HEK293 (cell line): ENCODE measurements at regions not wholly inside any gene's neighbourhood (a gene's known extent, or its start where the extent isn't known, plus 50 kb on each side); places are given as distances from the start of the nearest gene placed in this dataset.
A peak's percentile ranks its signal among the peaks of the same experiment; 100 is the strongest.
"Not testable (repeated sequence)": the region's sequence is repeated elsewhere in the genome, so short reads cannot be mapped to it uniquely, and the experiment has no call there.

ENCODE experiments used
- CTCF ChIA-PET: fragments of 350-600 bp; formaldehyde crosslinking; extraction: SDS; loops from one replicate; lab custom pipeline; 2021; ENCODE audit warnings: antibody characterized with exemption; lab: Yijun Ruan, JAX
- POLR2A ChIA-PET: fragments of 300-600 bp; formaldehyde crosslinking; extraction: SDS; loops from one replicate; lab custom pipeline; 2020; ENCODE audit warnings: antibody characterized with exemption, inconsistent platforms; lab: Yijun Ruan, JAX
- H3K27ac ChIP-seq: fragments of 200-500 bp; sonication (Bioruptor generic); 2 replicates; pipeline ENCODE4 v1.5.1; 2014; ENCODE audit warnings: low read depth, low read length, control low read depth, inconsistent platforms; ENCODE audit errors: extremely low read depth
- H3K36me3 ChIP-seq, 2 experiments: fragments of 200-500 bp in 1 of 2; sonication (Bioruptor generic) in 1 of 2; 1 replicate in 1 of 2; 2 replicates in 1 of 2; pipeline ENCODE4 v1.5.1; 2014 to 2017; ENCODE audit warnings: inconsistent platforms in 2 of 2, low read length in 2 of 2; ENCODE audit not compliant: control insufficient read depth in 2 of 2, insufficient read depth in 1 of 2
- H3K4me1 ChIP-seq: fragments of 200-500 bp; sonication (Bioruptor generic); 2 replicates; pipeline ENCODE4 v1.5.1; 2014; ENCODE audit warnings: mild to moderate bottlenecking, low read length, inconsistent platforms; ENCODE audit not compliant: control insufficient read depth, insufficient read depth
- H3K4me3 ChIP-seq: 2 replicates; pipeline ENCODE4 v1.5.1; 2011; ENCODE audit warnings: low read depth, mild to moderate bottlenecking, control low read depth, low read length, moderate library complexity
- H3K9me3 ChIP-seq: fragments of 200-500 bp; sonication (Bioruptor generic); 2 replicates; pipeline ENCODE4 v1.5.1; 2014; ENCODE audit warnings: low read depth, low read length, inconsistent platforms; ENCODE audit not compliant: control insufficient read depth, insufficient read depth
- GLIS2 ChIP-seq: fragments of 450-650 bp; formaldehyde crosslinking; IDR thresholded peaks from 2 replicates; pipeline ENCODE4 v1.5.1; 2016; ENCODE audit warnings: missing biosample characterization, missing genetic modification characterization
- REPIN1 ChIP-seq: fragments of 450-650 bp; formaldehyde crosslinking; IDR thresholded peaks from 2 replicates; pipeline ENCODE4 v1.5.1; 2017; ENCODE audit warnings: missing biosample characterization, missing genetic modification characterization, low read depth
- SALL2 ChIP-seq: fragments of 450-650 bp; formaldehyde crosslinking; IDR thresholded peaks from 2 replicates; pipeline ENCODE4 v1.5.0; 2017; ENCODE audit warnings: missing biosample characterization, mild to moderate bottlenecking, missing genetic modification characterization, borderline replicate concordance
- SP2 ChIP-seq: fragments of 450-650 bp; formaldehyde crosslinking; IDR thresholded peaks from 2 replicates; pipeline ENCODE4 v1.5.1; 2016; ENCODE audit warnings: missing biosample characterization, missing genetic modification characterization
- ZNF133 ChIP-seq: fragments of 450-650 bp; formaldehyde crosslinking; IDR thresholded peaks from 2 replicates; pipeline ENCODE4 v1.5.1; 2016; ENCODE audit warnings: missing biosample characterization, missing genetic modification characterization
- ZNF146 ChIP-seq: fragments of 450-650 bp; formaldehyde crosslinking; IDR thresholded peaks from 2 replicates; pipeline ENCODE4 v1.5.1; 2016; ENCODE audit warnings: missing biosample characterization, missing genetic modification characterization
- ZNF292 ChIP-seq: fragments of 450-650 bp; formaldehyde crosslinking; IDR thresholded peaks from 2 replicates; pipeline ENCODE4 v1.5.1; 2016; ENCODE audit warnings: low read depth, missing biosample characterization, missing genetic modification characterization, borderline replicate concordance
- ZNF341 ChIP-seq: fragments of 450-650 bp; formaldehyde crosslinking; IDR thresholded peaks from 2 replicates; pipeline ENCODE4; 2016; ENCODE audit warnings: low read depth, missing biosample characterization, missing genetic modification characterization
- ZNF37A ChIP-seq: fragments of 450-650 bp; IDR thresholded peaks from 2 replicates; pipeline ENCODE4 v1.5.1; 2018; ENCODE audit warnings: missing biosample characterization, missing genetic modification characterization
- ZNF571 ChIP-seq: fragments of 450-650 bp; formaldehyde crosslinking; IDR thresholded peaks from 2 replicates; pipeline ENCODE4 v1.5.0; 2017; ENCODE audit warnings: missing biosample characterization, missing genetic modification characterization
- ZNF600 ChIP-seq: fragments of 450-650 bp; formaldehyde crosslinking; IDR thresholded peaks from 2 replicates; pipeline ENCODE4 v1.5.1; 2016; ENCODE audit warnings: missing biosample characterization, missing genetic modification characterization
- ZNF623 ChIP-seq: fragments of 450-650 bp; formaldehyde crosslinking; IDR thresholded peaks from 2 replicates; pipeline ENCODE4 v1.5.1; 2016; ENCODE audit warnings: missing biosample characterization, missing genetic modification characterization
- TF ChIP-seq, protein P1 (sequence below): fragments of 450-650 bp; formaldehyde crosslinking; IDR thresholded peaks from 2 replicates; pipeline ENCODE4 v1.5.1; 2016; ENCODE audit warnings: missing biosample characterization, missing genetic modification characterization
- TF ChIP-seq, protein P2 (sequence below): fragments of 450-650 bp; formaldehyde crosslinking; IDR thresholded peaks from 2 replicates; pipeline ENCODE4 v1.5.1; 2017; ENCODE audit warnings: missing biosample characterization, missing genetic modification characterization
- TF ChIP-seq, protein P3 (sequence below): fragments of 450-650 bp; formaldehyde crosslinking; IDR thresholded peaks from 2 replicates; pipeline ENCODE4 v1.5.1; 2017; ENCODE audit warnings: missing biosample characterization, mild to moderate bottlenecking, missing genetic modification characterization, moderate library complexity
- TF ChIP-seq, protein P4 (sequence below): fragments of 450-650 bp; formaldehyde crosslinking; IDR thresholded peaks from 2 replicates; pipeline ENCODE4 v1.5.1; 2016; ENCODE audit warnings: missing biosample characterization, missing genetic modification characterization

DNA sequence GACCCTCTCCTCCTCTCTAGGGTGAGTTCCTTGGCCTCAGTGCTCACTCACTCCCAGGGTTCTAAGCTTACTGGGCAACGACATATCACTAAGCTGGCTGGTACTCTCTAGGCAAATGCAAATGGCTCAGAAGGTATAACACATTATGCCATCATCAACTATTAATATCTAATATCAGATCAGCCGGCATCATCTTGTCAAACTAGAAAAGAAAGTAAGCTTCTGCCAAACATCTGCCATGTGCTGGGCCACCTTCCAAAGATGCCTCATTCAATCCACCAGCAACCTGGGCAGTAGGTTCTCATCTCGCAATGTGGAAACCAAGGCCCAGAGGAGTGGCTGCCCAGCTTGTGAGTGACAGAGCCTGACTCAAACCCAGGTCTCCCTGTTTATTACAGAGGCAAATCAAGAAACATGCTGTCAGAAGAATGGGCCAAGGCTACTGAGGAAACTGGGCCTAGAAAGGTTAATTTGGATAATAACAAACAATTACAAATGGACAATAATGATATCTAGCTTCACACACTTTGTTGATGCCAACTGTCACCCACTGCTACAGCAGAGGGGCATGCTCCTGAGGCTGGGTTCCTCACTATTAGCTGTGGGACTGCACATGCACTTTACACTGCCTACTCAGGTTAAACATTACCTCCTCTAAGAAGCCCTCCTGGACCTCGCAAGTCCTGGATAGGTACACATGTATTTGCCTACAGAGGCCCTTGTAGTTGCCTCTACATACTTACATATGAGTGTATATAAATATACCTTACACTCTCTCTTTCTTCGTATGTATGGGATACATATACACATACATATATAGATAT, 183.3 kb upstream of the JUN start (continued):
- TF ChIP-seq, protein P1, sequence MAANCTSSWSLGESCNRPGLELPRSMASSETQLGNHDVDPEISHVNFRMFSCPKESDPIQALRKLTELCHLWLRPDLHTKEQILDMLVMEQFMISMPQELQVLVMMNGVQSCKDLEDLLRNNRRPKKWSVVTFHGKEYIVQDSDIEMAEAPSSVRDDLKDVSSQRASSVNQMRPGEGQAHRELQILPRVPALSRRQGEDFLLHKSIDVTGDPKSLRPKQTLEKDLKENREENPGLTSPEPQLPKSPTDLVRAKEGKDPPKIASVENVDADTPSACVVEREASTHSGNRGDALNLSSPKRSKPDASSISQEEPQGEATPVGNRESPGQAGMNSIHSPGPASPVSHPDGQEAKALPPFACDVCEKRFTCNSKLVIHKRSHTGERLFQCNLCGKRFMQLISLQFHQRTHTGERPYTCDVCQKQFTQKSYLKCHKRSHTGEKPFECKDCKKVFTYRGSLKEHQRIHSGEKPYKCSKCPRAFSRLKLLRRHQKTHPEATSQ (tag by site-specific recombination): no peak

DNA sequence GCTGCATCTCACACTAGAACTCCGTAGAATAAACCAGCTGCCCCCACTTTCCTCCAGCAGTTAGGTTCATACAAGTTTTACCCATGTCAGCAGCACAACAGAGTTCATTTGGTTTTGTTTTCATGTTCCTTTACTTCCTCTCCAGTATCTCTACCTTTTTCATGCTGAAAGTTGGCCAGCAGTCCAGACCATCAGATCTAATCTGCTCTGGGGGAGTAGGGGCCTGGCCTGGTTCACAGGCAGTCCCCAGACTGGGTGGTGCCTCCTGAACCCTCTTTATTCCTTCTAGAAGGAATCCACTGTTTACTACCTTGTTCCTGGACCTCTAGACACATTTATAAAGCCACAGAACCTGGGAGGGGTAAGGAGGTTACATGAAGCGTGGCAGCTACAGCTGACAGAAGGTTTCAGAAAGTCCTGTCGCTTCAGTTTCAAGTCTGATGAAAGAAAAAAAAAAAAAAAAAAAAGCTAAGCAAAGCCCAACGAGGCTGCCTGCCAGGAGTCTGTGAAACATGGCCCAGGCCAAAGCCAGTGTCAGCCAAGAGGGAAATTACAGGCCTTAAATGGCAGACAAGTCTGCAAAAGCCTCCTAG, 184.6 kb upstream of the JUN start:
- CTCF ChIA-PET: interaction anchor here (0.6 kb wide), 1 partner anchor 1633 kb away, joined by 4 read pairs; no protein-coding TSS in a partner anchor

DNA sequence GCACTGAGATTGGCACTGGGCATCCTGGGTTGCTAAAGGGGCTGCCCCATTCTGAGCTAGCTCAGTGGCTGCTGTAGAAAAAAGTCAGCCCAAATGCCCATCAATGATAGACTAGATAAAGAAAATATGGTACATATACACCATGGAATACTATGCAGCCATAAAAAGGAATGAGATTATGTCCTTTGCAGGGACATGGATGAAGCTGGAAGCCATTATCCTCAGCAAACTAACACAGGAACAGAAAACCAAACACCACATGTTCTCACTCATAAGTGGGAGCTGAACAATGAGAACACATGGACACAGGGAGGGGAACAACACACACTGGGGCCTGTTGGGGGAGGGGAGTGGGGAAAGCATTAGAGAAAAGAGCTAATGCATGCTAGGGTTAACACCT, 185.3 kb upstream of the JUN start:
- H3K36me3 ChIP-seq: not testable (repeated sequence)

More for the DNA sequence above, 184.6 kb upstream of the JUN start:
- TF ChIP-seq SALL2 (tag by site-specific recombination): no peak
- TF ChIP-seq ZNF600 (tag by site-specific recombination): no peak
- TF ChIP-seq ZNF133: no peak
- no peak for TF ChIP-seq ZNF292 (tag by site-specific recombination)
- TF ChIP-seq, protein P2, sequence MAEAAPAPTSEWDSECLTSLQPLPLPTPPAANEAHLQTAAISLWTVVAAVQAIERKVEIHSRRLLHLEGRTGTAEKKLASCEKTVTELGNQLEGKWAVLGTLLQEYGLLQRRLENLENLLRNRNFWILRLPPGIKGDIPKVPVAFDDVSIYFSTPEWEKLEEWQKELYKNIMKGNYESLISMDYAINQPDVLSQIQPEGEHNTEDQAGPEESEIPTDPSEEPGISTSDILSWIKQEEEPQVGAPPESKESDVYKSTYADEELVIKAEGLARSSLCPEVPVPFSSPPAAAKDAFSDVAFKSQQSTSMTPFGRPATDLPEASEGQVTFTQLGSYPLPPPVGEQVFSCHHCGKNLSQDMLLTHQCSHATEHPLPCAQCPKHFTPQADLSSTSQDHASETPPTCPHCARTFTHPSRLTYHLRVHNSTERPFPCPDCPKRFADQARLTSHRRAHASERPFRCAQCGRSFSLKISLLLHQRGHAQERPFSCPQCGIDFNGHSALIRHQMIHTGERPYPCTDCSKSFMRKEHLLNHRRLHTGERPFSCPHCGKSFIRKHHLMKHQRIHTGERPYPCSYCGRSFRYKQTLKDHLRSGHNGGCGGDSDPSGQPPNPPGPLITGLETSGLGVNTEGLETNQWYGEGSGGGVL: no peak
- TF ChIP-seq, protein P3, sequence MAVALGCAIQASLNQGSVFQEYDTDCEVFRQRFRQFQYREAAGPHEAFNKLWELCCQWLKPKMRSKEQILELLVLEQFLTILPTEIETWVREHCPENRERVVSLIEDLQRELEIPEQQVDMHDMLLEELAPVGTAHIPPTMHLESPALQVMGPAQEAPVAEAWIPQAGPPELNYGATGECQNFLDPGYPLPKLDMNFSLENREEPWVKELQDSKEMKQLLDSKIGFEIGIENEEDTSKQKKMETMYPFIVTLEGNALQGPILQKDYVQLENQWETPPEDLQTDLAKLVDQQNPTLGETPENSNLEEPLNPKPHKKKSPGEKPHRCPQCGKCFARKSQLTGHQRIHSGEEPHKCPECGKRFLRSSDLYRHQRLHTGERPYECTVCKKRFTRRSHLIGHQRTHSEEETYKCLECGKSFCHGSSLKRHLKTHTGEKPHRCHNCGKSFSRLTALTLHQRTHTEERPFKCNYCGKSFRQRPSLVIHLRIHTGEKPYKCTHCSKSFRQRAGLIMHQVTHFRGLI (tag by site-specific recombination): peak; percentile 96
- no peak for TF ChIP-seq ZNF623
- H3K4me3 ChIP-seq: no peak overlapping the region
- no peaks in the 10 kb centered on the region for H3K9me3 ChIP-seq
- no peaks in the 10 kb centered on the region for H3K4me1 ChIP-seq
- H3K36me3 ChIP-seq: no peaks in the 10 kb centered on the region
- no peak overlapping the region; the same call in 1 of the 2 replicates for H3K27ac ChIP-seq
- POLR2A ChIA-PET: no interaction called here

DNA sequence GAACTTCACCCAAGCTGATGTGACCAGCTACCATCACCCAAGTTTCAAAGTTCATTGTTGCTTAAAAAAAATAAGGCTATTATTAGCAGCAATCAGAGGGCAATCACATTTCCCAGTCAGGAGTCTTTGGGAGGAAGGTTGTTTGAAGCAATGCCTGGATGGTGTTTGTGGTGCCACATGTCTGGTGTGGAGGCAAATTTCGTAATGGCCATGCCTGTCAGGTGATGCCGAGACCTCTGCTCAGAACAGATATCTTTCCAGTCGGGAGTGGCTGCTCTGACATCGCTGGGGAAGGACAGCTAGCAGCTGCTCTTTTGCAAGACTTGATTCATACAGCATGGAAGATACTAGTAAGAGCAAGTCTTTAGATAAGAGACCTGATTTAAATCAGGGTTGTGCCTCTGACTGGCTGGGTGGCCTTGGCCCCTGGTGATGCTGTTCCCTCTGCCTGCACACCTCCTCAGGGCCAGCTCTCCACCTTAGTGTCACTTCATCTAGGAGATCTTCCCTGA, 187.8 kb upstream of the JUN start:
- Histone ChIP-seq H3K4me3 (no peak overlapping the region), H3K9me3 (no peaks in the 10 kb centered on the region), H3K27ac (no peak overlapping the region), H3K36me3 (no peaks in the 10 kb centered on the region), H3K4me1 (no peaks in the 10 kb centered on the region)
- ChIA-PET CTCF (no interaction called here), POLR2A (no interaction called here)
- TF ChIP-seq ZNF37A (tag by site-specific recombination) (no peak), SP2 (tag by site-specific recombination) (no peak), GLIS2 (tag by site-specific recombination) (no peak), ZNF571 (tag by site-specific recombination) (no peak), ZNF341 (tag by site-specific recombination) (peak; percentile 33; the same call in 1 of the 2 replicates), REPIN1 (tag by site-specific recombination) (no peak)
- TF ChIP-seq, all 188 proteins: peak for 1

More for the DNA sequence above, 185.3 kb upstream of the JUN start:
- POLR2A ChIA-PET: not testable (repeated sequence)
- TF ChIP-seq ZNF146: peak; percentile 95
- TF ChIP-seq, protein P4, sequence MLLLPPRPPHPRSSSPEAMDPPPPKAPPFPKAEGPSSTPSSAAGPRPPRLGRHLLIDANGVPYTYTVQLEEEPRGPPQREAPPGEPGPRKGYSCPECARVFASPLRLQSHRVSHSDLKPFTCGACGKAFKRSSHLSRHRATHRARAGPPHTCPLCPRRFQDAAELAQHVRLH (tag by site-specific recombination): 0 out of 2 replicates have a peak, but pooled peaks have one; percentile 46
- TF ChIP-seq, all 188 proteins: peak for 2; not testable (repeated sequence) for 186
- H3K27ac ChIP-seq, H3K4me3 ChIP-seq, H3K4me1 ChIP-seq, H3K9me3 ChIP-seq: not testable (repeated sequence)
- CTCF ChIA-PET: interaction anchor here (0.6 kb wide), 1 partner anchor 1634 kb away, joined by 4 read pairs; no protein-coding TSS in a partner anchor
